SKM-1 treated with dmso at 0.1 percent for 144 hours (cell line): ENCODE measurements at regions not wholly inside any gene's neighbourhood (a gene's known extent, or its start where the extent isn't known, plus 50 kb on each side); places are given as distances from the start of the nearest gene placed in this dataset.

Experiments used
- DNase-seq: peaks from one replicate; lab custom pipeline; 2025; ENCODE audit not compliant: unreplicated experiment; lab: John Stamatoyannopoulos, UW

DNA sequence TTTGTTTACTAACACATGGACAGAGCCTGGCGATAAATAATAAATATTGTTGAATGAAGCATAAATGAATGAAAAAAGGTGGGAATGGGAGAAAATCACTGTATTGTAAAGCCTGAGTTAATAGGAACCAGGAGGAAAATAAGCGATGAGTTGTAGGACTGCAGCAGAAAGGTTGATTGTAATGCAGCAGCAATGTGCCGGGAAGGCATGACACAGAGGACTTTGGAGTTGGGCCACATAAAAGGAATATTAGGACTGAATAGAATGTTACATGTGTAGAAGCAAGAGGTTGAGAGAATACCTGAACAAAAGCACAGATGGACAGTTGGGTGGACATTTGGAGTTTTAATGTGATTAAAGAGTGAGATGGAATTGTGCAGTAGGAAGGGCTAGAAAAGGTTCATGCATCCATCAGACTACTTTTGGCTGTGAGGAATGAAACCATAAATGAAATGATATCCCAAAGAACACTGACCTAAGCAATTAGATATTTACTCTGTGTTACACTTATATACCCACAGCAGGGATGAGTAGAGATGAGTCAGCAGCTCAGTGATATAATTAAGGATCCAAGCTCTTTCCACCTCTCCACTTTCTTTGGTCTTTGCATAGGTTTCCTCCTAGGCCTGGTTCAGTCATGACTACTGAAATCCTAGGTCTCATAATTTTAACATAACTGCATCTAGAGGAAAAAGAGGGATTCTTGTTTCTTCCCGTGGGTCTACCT lies 55.4 kb downstream of the CCER1 start:
- DNase-seq: no peak

DNA sequence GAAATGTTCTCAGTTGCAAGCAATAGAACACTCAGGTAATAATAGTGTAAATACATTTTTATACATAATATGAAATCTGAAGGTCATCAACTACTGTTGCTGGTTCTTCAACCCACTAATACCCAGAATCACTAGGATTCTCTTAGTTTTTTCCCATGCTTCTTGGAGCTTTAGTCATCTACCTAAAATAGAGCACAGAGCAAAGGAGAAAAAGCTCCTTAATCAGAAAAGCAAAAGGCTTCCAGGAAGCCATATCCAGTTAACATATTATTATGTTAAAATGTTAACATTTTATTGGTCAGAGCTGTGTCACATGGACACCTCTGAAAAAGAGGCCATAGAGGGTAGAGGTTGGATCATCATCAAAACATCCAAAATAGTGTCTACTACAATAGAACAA lies 57.0 kb downstream of the CCER1 start:
- DNase-seq: no peak

DNA sequence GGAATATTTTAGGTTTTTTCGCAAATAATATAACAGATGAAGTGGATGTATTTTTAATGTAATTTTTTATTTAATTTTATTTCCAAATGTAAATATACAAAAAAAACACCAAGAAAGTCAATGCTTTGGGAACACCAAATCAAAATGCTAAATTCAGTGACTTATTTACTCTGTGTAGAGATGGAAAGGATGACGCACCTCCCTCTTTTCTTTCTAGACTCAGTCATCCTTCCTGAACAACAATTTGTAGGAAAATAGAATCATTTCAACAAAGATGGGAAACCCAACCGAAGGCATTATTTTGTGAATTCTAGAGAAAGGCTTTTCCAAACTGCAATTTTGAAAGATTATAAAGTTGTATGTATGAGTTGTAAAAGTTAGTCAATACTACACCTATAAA lies 57.7 kb downstream of the CCER1 start:
- no peak for DNase-seq

DNA sequence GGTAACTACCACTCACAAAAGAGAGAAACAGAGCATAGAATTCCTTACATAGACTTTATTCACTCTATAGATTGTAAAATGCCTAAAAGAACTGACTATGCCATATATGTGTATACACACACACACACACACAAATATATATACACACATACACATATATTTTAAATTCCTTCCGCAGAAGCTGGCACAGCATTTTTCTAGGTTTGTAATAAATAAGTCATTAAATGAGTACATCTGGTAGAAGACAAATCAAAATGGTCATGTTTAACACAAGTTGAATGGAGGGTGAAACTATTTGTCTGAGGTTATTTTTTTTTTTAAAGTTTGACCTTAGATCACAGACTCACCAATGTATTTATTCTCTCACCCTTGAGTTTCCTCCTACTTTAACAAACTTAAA lies 58.2 kb downstream of the CCER1 start:
- no peak for DNase-seq

DNA sequence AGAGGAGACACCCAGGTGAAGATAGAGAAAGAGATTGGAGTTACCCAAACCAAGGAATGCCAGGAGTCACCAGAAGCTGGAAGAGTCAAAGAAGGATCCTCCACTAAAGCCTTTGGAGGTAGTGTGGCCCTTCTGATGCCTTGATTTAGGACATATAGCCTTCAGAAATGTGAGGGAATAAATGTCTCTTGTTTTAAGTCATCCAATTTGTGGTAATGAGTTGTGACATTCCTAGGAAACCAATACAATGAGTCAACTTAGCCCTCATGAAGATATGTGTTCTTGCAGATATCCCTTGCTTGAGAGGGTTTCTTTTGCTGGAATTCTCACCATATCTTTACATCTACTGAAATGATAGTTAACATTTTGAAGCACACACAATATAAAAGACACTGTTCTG lies 58.8 kb downstream of the CCER1 start:
- DNase-seq: no peak

DNA sequence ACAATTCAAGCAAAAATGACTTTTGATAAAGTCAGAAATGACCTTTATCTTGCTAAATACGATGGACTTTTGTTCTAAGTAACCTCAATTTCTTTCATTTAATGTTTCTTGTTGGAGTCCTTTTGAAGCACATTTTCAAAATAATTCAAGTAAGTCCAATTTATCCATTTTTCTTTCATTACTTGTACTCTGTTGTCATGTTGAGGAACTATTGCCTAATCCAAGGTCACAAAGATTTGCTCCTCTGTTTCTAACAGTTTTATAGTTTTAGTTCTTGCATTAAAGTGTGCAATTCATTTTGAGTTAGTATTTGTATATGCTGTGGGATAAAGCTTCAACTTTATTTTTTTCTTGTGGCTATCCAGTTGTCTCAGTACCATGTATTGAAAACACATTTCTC lies 66.7 kb downstream of the CCER1 start:
- DNase-seq: no peak

DNA sequence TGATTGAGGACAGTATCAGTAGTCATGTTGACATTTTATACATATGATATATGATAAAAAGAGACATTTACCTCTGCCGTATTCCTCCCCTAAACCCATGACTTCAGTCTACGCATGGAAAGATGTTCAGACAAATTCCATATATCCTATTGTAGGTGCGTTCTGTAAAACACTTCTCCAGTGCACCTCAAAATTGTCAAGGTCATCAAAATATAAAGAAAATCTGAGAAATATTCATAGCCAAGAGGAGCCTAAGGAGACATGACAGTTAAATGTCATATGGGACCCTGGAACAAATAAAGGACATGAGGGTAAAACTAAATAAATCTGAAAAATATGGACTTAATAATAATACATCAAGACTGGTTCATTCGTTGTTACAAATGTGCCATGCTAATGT lies 71.5 kb downstream of the CCER1 start:
- no peak for DNase-seq

DNA sequence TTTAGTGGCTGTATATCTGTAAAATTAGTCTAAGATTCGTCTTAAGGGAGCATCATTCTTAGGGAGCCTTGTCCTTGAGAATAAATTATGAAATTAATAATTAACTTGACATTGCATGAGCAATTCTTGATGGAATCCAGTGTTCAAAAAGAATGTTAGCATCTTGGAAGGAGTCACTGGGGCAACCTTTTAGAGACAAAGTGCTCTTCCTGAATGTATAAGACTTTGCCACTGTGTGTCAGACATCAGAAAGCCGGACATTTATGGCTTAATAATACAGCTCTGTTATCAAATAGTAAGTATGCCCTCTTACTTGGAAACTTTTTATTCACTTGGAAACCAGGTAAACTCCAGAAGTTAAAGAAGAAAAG lies 83.3 kb downstream of the CCER1 start:
- DNase-seq: no peak

DNA sequence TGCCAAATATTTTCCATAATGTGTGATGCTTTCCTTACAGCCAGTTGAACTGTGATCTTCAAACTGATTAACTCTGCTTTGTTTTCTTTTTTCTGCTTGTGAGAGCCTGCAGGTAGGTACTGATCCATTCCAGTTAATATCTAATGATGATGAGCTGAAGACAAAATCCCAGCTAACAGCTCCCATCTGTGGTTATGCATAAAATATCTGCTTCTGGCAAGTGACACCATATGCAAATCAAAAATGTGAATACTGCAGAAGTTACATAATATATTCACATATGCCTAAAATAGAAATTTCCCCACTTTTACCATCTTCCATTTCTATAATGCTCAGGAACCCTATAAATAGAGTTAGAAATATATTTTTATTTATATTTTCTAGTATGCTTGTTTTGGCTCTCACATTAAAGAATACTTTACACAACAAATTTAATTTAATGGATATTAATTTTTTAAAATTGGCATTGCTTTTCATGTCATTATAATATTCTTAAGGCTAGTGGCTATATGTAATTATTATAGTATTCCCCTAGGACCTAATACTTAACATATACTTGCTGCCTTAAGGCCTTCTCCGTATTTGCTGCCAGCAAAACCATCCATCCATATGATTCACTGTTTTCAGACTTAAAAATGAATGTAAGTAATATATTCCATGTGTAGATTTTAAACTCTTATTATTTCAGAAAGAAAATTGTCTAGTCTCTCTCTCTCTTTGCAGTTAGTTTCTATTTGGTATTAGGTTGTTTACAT lies 83.8 kb downstream of the CCER1 start:
- no peak for DNase-seq

DNA sequence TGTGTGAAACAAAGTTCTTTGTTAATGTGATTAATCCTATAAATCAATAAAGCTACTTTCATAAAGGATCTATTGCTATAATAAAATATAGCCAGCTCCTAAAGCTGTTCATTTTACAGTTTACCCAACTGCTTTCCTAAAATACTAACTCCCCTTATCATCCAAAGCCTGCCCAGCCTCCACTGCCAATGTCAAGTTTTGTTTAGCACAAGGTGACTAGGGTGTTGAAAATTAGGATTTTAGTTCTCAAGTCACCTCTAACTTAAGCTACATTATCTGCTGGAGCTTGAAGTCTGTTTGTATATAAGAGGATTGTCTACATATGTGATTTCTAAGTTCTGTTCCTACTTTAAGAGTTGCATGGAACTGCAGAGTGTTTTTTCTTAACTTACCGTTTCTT lies 86.3 kb downstream of the CCER1 start:
- no peak for DNase-seq

DNA sequence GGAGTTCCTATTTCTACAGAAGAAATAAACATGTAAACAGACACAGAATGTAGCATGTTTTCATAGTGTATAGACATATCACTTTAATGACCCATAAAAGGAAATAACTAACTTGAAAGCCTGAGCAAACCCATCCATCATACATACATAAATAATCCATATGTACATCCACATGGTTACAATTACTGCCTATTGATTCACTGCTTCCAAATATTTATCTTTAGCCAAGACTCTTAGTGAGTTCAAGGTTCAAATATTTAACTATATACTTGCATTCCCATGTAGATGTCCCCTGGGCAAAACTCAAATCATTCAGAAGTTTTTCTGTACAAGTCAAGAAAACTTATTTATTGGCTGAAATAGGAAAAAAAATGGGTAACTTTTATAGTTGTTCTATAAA lies 95.4 kb downstream of the CCER1 start:
- DNase-seq: no peak

DNA sequence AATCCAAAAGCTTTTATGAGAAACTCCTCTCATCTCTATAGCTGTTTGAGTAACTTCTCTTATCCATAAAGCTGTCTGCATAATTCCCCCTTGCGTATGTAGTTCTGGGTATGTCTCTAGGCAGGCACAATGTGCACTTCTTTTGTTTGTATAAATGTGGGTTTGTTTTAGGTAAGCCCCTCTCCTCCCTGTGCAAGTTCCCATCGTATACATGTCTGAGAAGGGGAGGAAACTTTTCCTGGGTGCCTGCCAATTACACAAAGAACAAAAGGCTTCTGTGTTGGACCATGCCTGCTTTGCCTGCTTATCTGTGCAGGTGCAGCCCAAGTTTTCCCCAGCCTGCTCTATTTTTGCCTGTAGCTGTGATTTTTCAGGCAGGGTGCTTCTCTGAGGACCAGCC lies 96.7 kb downstream of the CCER1 start:
- no peak for DNase-seq

DNA sequence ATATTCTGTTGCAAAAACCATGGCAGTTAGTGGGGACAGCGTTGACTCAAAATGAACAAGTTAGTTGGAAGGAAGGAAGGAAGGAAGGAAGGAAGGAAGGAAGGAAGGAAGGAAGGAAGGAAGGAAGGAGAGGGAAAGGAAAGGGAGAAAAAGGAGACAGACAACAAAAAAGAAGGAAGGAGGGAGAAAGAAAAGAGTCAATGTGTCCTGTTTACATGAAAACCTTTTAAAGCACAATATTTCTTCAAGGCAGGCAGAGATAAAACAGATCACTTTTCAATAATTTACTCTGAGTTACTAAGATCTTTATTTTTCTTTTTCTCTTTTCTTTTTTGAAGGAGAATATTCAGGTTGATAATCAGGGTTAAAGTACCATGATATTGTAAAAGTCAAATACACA lies 99.4 kb downstream of the CCER1 start:
- no peak for DNase-seq

DNA sequence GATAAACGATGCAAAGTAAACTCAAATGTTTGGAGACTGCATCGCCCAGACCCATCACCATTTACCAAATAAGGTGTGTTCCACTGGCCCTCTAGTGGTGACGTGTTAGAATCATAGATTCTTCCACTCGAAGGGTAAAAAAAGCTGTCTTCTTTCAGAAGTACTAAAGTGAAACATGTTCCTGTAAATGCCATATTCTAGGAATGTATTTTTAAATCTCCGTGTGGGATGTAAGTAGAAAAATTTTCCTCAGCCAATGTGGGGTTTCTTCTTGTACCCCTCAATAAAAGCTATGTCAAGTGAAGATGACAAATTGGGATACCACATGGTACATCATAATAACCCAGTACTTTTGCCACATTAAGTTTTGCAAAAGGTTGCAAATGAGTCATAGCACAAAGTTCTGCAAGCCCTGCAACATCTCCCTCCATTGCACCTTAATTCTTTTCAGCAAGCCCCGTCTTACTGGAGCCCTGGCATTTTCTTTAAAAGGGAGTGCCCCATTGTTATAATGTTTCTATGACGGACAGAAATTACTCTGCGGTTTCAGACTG lies 100.8 kb downstream of the CCER1 start:
- DNase-seq: peak; percentile 23

DNA sequence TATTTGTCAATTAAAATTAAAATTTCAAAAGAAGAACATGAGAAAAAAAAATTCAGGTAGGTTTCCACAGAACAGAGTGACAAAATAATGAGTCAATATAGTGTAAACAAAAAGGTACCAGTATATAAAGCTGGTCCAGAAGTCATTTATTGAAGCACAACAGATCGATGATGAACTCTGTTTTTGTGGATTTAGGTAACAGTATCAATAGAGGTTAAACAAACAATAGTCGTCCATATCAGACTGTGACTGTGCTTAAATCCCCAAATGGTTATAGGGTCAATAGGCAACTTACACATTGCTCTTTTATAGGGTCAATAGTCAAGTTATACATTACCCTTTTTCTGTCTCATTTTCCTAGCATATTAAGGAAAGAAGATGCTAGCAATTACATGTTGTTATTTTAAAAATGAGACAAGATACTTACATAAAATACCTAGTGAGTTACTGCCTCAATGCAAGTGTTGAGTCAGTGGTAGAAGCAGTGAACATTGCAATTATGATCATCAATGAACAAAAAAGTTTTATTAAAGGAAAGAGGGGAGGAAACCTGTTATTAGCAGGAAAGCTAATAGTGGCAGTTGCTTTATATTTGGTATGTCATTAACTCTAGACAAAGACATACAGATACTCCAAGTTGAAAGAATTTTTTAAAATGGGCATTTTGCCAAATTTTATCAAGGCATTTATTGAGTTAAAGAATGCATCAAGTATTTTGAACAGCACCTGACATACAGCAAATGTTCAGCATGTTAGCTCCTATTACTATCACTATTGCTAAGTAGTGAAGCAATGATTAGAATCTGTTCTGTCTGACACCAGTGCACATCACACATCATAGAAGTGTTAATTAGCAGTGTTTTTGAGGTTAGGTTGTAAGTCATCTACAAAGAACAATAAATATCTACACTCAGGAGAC lies 102.9 kb downstream of the CCER1 start:
- no peak for DNase-seq

DNA sequence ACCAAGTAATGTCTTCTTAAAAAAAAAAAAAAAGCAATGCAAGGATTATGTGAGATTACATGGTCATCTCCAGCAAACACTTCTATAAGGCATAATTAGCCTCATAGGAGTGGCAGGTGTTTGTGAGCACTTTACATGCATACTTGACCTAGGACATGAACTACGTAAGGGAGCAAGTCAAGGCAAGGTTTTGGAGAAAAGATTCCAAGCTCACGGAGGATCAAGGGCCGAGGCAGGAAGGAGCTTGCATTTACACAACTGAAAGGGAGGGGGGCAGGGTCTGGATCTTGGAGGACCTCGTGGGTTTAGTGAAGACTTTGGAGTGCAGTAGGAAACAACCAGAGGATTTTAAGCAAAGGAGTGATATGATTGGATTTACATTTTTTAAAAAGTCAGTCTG lies 112.5 kb downstream of the CCER1 start:
- no peak for DNase-seq

DNA sequence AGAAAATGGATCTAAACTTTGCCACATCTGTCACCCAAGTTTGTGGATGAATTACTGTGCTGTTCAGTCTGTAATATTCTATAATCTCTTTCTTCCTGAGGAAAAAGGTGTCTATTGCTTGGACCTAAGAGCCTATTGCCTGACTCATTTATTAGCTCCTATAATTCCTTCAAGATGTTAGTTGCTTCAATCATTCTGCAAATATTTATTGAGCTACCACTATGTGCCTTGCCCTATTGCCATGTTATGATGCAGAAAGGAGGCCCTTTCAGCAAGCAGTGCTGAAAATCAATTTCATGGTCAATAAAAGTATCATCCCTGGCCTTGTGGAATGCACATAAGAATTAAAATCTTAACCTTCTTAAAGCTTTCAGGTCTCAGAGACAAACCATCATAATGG lies 113.6 kb downstream of the CCER1 start:
- no peak for DNase-seq

DNA sequence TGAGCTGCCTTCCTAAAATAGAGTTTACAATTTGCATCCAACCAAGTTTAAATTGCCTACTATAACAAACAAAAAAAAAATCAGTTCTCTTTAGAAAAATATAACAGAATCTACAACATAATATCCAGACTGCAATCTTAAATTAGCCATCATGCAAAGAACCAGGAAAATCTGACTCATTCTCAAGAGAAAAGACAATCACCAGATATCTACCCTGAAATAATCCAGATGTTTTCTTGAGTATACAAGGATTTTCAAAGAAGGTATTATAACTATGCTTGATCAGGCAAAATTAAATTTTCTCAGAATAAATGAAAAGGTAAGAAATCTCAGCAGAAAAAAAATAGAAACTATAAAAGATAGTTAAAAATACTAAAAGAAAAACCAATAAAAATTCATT lies 115.6 kb downstream of the CCER1 start:
- no peak for DNase-seq

DNA sequence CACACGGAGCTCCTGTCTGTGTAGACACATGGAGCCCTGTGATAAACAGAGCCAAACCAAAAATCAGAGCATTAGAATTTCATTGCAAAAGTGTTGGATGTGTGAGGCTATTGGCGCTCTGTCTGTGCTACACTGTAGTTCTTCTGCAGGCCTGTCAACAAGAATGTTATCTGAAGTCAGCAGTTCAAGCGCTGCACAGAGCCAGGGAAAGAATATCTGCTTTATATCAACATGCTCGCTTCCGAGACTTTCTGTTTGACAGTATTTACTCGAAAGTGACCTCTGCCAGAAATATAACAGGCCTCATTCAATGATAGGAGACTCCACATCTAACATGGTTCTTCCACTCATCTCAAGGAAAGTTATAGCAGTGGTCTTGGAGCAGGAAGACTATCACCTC lies 118.3 kb downstream of the CCER1 start:
- no peak for DNase-seq

DNA sequence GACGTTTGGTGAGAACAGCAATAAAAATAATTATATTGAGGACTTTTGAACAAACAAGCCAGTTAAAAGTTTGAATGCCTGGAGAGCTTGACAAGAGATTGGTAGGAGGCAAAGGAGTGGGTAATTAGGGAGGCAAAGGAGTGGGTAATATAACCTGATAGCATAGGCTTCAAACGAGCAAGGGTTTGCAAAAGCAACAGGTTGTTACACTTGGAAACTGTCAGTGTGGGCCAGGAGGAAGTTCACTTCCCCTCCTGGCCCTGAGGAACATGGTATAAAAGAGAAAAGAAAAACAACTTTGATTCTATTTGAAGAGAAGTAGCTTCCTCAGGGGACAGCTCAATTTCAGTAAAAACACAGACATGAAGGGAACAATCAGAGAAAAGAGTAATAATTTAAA lies 121.7 kb downstream of the CCER1 start:
- no peak for DNase-seq

DNA sequence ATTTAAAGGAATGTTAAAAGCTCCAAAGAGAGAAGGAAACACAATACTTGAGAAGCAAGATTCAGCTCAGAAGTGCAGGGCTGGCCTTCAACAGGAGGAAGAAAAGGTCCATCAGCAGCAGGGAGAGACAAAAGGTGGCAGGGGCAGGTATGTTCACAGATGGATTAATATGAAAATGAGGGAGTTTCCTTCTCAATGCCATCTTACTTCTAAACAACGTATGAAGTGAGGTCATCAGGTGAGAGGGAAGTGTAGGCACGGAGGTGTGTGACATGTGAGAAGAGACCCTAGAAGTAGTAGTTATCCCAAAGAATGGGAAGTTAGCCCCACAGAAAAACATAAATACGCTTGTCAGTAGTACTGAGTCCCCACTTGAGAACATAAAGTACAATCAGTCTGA lies 122.5 kb downstream of the CCER1 start:
- DNase-seq: no peak

DNA sequence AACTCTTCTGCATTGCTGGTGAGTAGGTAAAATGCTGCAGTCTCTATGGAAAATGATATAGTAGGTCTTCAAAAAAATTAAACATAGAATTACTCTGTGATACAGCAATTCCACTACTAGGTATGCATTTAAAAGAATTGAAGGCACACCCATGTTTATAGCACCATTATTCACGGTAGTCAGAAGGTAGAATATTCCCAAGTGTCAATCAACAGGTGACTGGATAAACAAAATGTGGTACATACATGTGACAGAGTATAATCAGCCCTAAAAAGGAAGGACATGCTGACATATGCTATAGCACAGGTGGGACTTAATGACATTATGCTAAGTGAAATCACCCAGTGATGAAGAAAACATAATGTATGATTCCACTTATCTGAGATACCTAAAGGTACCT lies 123.3 kb downstream of the CCER1 start:
- no peak for DNase-seq
